Mammary epithelial cell (primary cell): ENCODE measurements at regions not wholly inside any gene's neighbourhood (a gene's known extent, or its start where the extent isn't known, plus 50 kb on each side); places are given as distances from the start of the nearest gene placed in this dataset.

Source experiments
- CTCF ChIP-seq, 2 donors: IDR thresholded peaks in 1 of 2; conservative IDR thresholded peaks in 1 of 2; 2 replicates each; pipeline ENCODE4 v1.5.1; 2011 to 2012; ENCODE audit warnings: inconsistent platforms in 2 of 2, low read length in 2 of 2, mild to moderate bottlenecking in 2 of 2, control low read depth in 1 of 2, low read depth in 1 of 2; ENCODE audit not compliant: insufficient read depth in 1 of 2; ENCODE audit errors: extremely low read depth in 1 of 2
- EZH2 ChIP-seq: IDR thresholded peaks from 2 replicates; pipeline ENCODE4 v1.6.1; 2012; ENCODE audit warnings: low read length, inconsistent platforms, borderline replicate concordance

DNA sequence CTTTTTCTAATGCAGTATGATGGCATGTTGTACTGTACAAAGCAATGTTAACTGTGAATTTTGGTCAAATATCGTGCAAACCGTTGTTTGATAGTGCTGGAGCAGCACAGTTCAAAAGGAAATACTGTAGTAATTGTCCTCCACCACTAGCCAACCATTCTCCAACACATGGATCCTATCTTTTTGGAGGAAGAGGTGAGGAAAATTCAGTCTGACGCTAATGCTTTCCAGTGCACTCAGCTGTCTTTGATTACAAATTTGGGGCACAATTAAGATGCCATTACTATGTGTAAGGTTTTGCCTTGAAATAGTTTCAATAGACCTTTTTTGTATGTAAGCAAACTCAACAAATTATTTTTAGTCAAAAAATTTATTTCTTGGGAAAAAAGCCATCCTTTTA lies 240.5 kb upstream of the CCDC179 start:
- TF ChIP-seq CTCF (conservative IDR thresholded peaks at IDR 0.05 in 1 of 2, IDR thresholded peaks at IDR 0.05 in 1 of 2; ENCODE audit: extremely low read depth in 1 of 2, insufficient read depth in 1 of 2, low read depth in 1 of 2, low read length in 2 of 2), result no peak
- TF ChIP-seq EZH2, result no peak
